ENCODE measurements at regions not wholly inside any gene's neighbourhood (a gene's known extent, or its start where the extent isn't known, plus 50 kb on each side); places are given as distances from the start of the nearest gene placed in this dataset.
A peak's percentile ranks its signal among the peaks of the same experiment; 100 is the strongest.

GRCh38 chr3:159832024-159832423 is 156.6 kb upstream of the IL12A start:
- no peaks in the 10 kb centered on the region for H3K36me3 Mint-ChIP-seq (ENCODE audit: low read depth)
- H3K4me3 Mint-ChIP-seq: no peak overlapping the region
- no peaks in the 10 kb centered on the region for H3K9me3 ChIP-seq (ENCODE audit: control insufficient read depth, low read length)
- H3K9ac ChIP-seq (ENCODE audit: extremely low read depth, low read length, poor library complexity, severe bottlenecking): no peak overlapping the region
- DNase-seq: no peak
- 90 to 100% methylated on average over 2 of the region's 2 CpGs for WGBS, 2 experiments (ENCODE audit: insufficient coverage in 1 of 2, insufficient read length in 1 of 2)
- H3K27me3 Mint-ChIP-seq (ENCODE audit: insufficient read depth): no peaks in the 10 kb centered on the region
- H3K27ac ChIP-seq (ENCODE audit: low read depth, low read length): no peak overlapping the region
- no peak overlapping the region for H3K27ac Mint-ChIP-seq
- H3K4me3 ChIP-seq (ENCODE audit: low read length): no peak overlapping the region
- no peaks in the 10 kb centered on the region for H3K36me3 ChIP-seq (ENCODE audit: control insufficient read depth, insufficient read depth, low read length)
- no peaks in the 10 kb centered on the region for H3K9me3 Mint-ChIP-seq
- no peaks in the 10 kb centered on the region for H3K4me1 ChIP-seq (ENCODE audit: control insufficient read depth, insufficient read depth, low read length)
- H3K27me3 ChIP-seq (ENCODE audit: control insufficient read depth, insufficient read depth, low read length, poor library complexity, severe bottlenecking): no peaks in the 10 kb centered on the region
- no peaks in the 10 kb centered on the region for H3K4me1 Mint-ChIP-seq
- TF ChIP-seq, protein P1, sequence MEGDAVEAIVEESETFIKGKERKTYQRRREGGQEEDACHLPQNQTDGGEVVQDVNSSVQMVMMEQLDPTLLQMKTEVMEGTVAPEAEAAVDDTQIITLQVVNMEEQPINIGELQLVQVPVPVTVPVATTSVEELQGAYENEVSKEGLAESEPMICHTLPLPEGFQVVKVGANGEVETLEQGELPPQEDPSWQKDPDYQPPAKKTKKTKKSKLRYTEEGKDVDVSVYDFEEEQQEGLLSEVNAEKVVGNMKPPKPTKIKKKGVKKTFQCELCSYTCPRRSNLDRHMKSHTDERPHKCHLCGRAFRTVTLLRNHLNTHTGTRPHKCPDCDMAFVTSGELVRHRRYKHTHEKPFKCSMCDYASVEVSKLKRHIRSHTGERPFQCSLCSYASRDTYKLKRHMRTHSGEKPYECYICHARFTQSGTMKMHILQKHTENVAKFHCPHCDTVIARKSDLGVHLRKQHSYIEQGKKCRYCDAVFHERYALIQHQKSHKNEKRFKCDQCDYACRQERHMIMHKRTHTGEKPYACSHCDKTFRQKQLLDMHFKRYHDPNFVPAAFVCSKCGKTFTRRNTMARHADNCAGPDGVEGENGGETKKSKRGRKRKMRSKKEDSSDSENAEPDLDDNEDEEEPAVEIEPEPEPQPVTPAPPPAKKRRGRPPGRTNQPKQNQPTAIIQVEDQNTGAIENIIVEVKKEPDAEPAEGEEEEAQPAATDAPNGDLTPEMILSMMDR (conservative IDR thresholded peaks at IDR 0.05): no peak

- TF ChIP-seq, protein P1 (conservative IDR thresholded peaks at IDR 0.05): no peak
- Mint-ChIP-seq H3K27ac (no peak overlapping the region), H3K4me3 (no peak overlapping the region), H3K4me1 (peaks cover 2% of the 10 kb centered on the region), H3K36me3 (ENCODE audit: low read depth) (no peaks in the 10 kb centered on the region), H3K9me3 (no peaks in the 10 kb centered on the region), H3K27me3 (ENCODE audit: insufficient read depth) (peaks cover 1% of the 10 kb centered on the region)
- 95 to 100% methylated on average over 1 of the region's 1 CpG for WGBS, 2 experiments (ENCODE audit: insufficient coverage in 1 of 2, insufficient read length in 1 of 2)
- Histone ChIP-seq H3K36me3 (ENCODE audit: control insufficient read depth, insufficient read depth, low read length) (no peaks in the 10 kb centered on the region), H3K4me3 (ENCODE audit: low read length) (no peak overlapping the region), H3K4me1 (ENCODE audit: control insufficient read depth, insufficient read depth, low read length) (peaks cover 4% of the 10 kb centered on the region), H3K9ac (ENCODE audit: extremely low read depth, low read length, poor library complexity, severe bottlenecking) (no peak overlapping the region), H3K9me3 (ENCODE audit: control insufficient read depth, low read length) (no peaks in the 10 kb centered on the region), H3K27ac (ENCODE audit: low read depth, low read length) (no peak overlapping the region), H3K27me3 (ENCODE audit: control insufficient read depth, insufficient read depth, low read length, poor library complexity, severe bottlenecking) (no peaks in the 10 kb centered on the region)
- no peak for DNase-seq
Observed at GRCh38 chr3:159835126-159835525, 153.5 kb upstream of the IL12A start.

DNA sequence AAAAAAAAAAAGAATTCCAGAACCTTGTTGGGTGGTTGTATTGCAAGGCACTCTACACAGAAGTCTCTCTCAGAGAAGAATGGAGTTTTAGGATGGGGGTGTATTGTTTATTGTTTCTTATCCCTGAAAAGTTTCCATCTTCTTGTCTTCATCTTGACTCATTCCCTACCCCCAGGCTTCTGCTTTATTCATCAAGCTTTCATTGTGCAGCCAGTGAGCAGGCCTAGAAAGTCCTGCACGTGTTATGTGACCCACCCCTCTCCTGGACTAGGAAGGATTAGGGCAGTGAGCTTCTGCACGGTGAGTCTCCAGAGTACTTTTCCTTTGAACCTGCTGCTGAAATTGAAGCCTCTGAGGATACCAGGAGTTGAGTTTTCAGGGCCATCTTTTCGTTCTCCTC is 150.9 kb upstream of the IL12A start:
- no peaks in the 10 kb centered on the region for H3K36me3 Mint-ChIP-seq (ENCODE audit: low read depth)
- H3K27ac Mint-ChIP-seq: no peak overlapping the region
- Histone ChIP-seq H3K36me3 (ENCODE audit: control insufficient read depth, insufficient read depth, low read length) (no peaks in the 10 kb centered on the region), H3K4me3 (ENCODE audit: low read length) (no peak overlapping the region), H3K4me1 (ENCODE audit: control insufficient read depth, insufficient read depth, low read length) (peaks cover 4% of the 10 kb centered on the region), H3K9ac (ENCODE audit: extremely low read depth, low read length, poor library complexity, severe bottlenecking) (no peak overlapping the region), H3K27me3 (ENCODE audit: control insufficient read depth, insufficient read depth, low read length, poor library complexity, severe bottlenecking) (no peaks in the 10 kb centered on the region), H3K27ac (ENCODE audit: low read depth, low read length) (peak overlapping the region; percentile 21), H3K9me3 (ENCODE audit: control insufficient read depth, low read length) (no peaks in the 10 kb centered on the region)
- H3K4me1 Mint-ChIP-seq: peaks cover 3% of the 10 kb centered on the region
- 79 to 81% methylated on average over 3 of the region's 3 CpGs for WGBS, 2 experiments (ENCODE audit: insufficient coverage in 1 of 2, insufficient read length in 1 of 2)
- DNase-seq: no peak
- TF ChIP-seq, protein P1 (conservative IDR thresholded peaks at IDR 0.05): no peak
- H3K9me3 Mint-ChIP-seq: no peaks in the 10 kb centered on the region
- H3K4me3 Mint-ChIP-seq: no peak overlapping the region
- peaks cover 9% of the 10 kb centered on the region for H3K27me3 Mint-ChIP-seq (ENCODE audit: insufficient read depth)

Data from endodermal cell (in vitro differentiated cells).